Colonic mucosa (tissue), 4 donors: ENCODE measurements at regions not wholly inside any gene's neighbourhood (a gene's known extent, or its start where the extent isn't known, plus 50 kb on each side); places are given as distances from the start of the nearest gene placed in this dataset.

Source experiments
- DNase-seq: peaks from one replicate; pipeline ENCODE4 v3.0.0-alpha.2; 2020
- H3K27ac ChIP-seq: fragments of 200-600 bp; one replicate; pipeline ENCODE4 v1.8.0; 2021
- H3K27me3 ChIP-seq: fragments of 200-600 bp; one replicate; pipeline ENCODE4 v1.8.0; 2021
- H3K36me3 ChIP-seq: fragments of 200-600 bp; one replicate; pipeline ENCODE4 v1.8.0; 2021
- H3K4me1 ChIP-seq: fragments of 200-600 bp; one replicate; pipeline ENCODE4 v1.8.0; 2021; ENCODE audit warnings: mild to moderate bottlenecking
- H3K4me3 ChIP-seq: fragments of 200-600 bp; one replicate; pipeline ENCODE4 v1.8.0; 2021
- H3K9ac ChIP-seq, 2 donors: one replicate each; pipeline ENCODE4 v1.7.0; 2013; ENCODE audit warnings: control low read depth in 2 of 2, low read depth in 2 of 2, low read length in 2 of 2
- H3K9me3 ChIP-seq: fragments of 200-600 bp; one replicate; pipeline ENCODE4 v1.8.0; 2021
- CTCF ChIP-seq: fragments of 200-600 bp; IDR thresholded peaks from one replicate; pipeline ENCODE4 v1.8.0; 2022; ENCODE audit warnings: antibody characterized with exemption, mild to moderate bottlenecking
- intact Hi-C: fragments of 100-400 bp; cut with DNase I; formaldehyde crosslinking; loops from one replicate; pipeline ENCODE4 v1.14.1; 2022
- donor health status: healthy.
- donor health status: DM: no; HTN: no; CAD: no.
- donor health status: DM: no; HTN: no; CAD: no.

GRCh38 chr2:156647377-156648010 lies 211.3 kb downstream of the GPD2 start:
- H3K9ac ChIP-seq = no peak overlapping the region
- no peaks in the 10 kb centered on the region for H3K9me3 ChIP-seq
- no peaks in the 10 kb centered on the region for H3K36me3 ChIP-seq
- H3K27ac ChIP-seq = no peak overlapping the region
- no peaks in the 10 kb centered on the region for H3K4me1 ChIP-seq
- no peak for TF ChIP-seq CTCF
- no peak overlapping the region for H3K4me3 ChIP-seq
- H3K27me3 ChIP-seq = no peaks in the 10 kb centered on the region
- intact Hi-C loops = no loop called here
- DNase-seq = no peak

GRCh38 chr2:156648522-156648921 lies 212.3 kb downstream of the GPD2 start:
- intact Hi-C loops = no loop called here
- no peak for TF ChIP-seq CTCF
- Histone ChIP-seq H3K4me1 (no peaks in the 10 kb centered on the region), H3K27me3 (no peaks in the 10 kb centered on the region), H3K9me3 (no peaks in the 10 kb centered on the region), H3K36me3 (no peaks in the 10 kb centered on the region), H3K27ac (no peak overlapping the region), H3K4me3 (no peak overlapping the region), H3K9ac (no peak overlapping the region)
- no peak for DNase-seq

GRCh38 chr2:156649596-156649995 lies 213.4 kb downstream of the GPD2 start:
- intact Hi-C loops = no loop called here
- H3K4me3 ChIP-seq = no peak overlapping the region
- TF ChIP-seq CTCF = no peak
- H3K36me3 ChIP-seq = no peaks in the 10 kb centered on the region
- no peaks in the 10 kb centered on the region for H3K9me3 ChIP-seq
- no peaks in the 10 kb centered on the region for H3K4me1 ChIP-seq
- DNase-seq = peak; percentile 23
- no peak overlapping the region for H3K9ac ChIP-seq
- H3K27me3 ChIP-seq = no peaks in the 10 kb centered on the region
- no peak overlapping the region for H3K27ac ChIP-seq

- Histone ChIP-seq H3K4me1 (no peaks in the 10 kb centered on the region), H3K27me3 (no peaks in the 10 kb centered on the region), H3K27ac (no peak overlapping the region), H3K9ac (no peak overlapping the region), H3K9me3 (no peaks in the 10 kb centered on the region), H3K36me3 (no peaks in the 10 kb centered on the region), H3K4me3 (no peak overlapping the region)
- intact Hi-C loops = no loop called here
- DNase-seq = no peak
- TF ChIP-seq CTCF = no peak
These were observed 216.5 kb downstream of the GPD2 start for GRCh38 chr2:156652691-156653090.

- no peaks in the 10 kb centered on the region for H3K9me3 ChIP-seq
- no peaks in the 10 kb centered on the region for H3K27me3 ChIP-seq
- H3K27ac ChIP-seq = no peak overlapping the region
- no peak overlapping the region for H3K9ac ChIP-seq
- intact Hi-C loops = no loop called here
- H3K4me1 ChIP-seq = no peaks in the 10 kb centered on the region
- H3K36me3 ChIP-seq = no peaks in the 10 kb centered on the region
- DNase-seq = no peak
- no peak overlapping the region for H3K4me3 ChIP-seq
- TF ChIP-seq CTCF = no peak
These were observed 217.5 kb downstream of the GPD2 start for GRCh38 chr2:156653675-156654074.
